ENCODE measurements at regions not wholly inside any gene's neighbourhood (a gene's known extent, or its start where the extent isn't known, plus 50 kb on each side); places are given as distances from the start of the nearest gene placed in this dataset.

DNA sequence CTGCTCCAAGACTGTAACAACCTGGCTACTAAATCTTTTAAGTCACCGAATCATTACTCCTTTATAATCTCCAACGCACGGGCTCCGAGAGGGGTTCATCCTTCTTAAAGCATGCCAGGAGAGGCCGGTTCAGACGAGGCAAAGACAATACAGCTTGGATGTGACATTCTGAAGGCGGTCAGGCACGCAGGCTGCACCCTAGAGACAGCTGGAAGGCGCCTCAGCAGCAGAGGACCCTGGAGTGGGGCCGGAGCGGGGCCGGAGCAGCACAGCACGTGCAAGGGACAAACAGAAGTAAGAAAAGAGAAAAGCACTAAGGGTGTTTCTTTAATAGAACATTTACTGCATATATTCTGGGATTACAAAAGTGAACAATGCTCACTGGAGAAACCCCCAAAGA, 97.8 kb upstream of the PPP2R2D start:
- TF ChIP-seq CTCF (IDR thresholded peaks at IDR 0.05) = no peak
- TF ChIP-seq POLR2AphosphoS5 (IDR thresholded peaks at IDR 0.05) = no peak
